ENCODE measurements at regions not wholly inside any gene's neighbourhood (a gene's known extent, or its start where the extent isn't known, plus 50 kb on each side); places are given as distances from the start of the nearest gene placed in this dataset.

DNA sequence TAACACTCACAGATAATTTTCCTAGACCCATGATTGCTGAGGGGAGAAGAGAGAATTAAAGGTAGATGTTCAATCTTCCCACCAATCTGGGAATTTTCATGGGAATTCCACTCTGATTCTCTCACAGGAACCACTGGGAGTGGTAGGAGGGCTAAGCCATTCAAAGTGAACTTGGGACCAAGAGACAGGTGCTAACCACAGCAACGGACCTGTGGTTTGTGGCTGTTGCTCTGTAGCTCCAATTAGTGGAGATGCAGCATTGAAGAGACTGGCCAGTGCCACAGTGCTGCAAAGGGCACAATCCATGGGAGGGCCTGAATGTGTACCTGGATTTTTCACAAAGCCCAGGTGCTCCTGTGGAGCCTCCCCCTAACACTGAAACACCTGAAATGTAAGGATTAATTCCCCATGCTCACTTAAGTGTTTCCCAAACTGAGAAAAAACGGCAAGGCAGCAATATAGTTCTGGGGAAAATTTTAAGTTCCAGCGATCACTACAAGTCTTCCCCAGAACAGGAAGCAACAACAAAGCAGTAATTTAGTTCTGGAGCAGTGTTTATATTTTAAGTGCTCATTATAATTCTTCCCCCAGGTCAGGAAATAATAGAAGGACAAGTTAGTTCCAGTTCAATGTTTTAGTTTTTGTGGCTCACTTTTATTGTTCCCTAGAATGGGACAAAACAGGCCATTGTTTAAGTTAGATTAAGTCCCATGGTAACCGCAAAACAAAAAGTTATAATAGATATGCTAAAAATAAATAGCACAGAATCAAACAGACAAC lies 1045.8 kb downstream of the CNTNAP5 start:
- no peak for DNase-seq

DNA sequence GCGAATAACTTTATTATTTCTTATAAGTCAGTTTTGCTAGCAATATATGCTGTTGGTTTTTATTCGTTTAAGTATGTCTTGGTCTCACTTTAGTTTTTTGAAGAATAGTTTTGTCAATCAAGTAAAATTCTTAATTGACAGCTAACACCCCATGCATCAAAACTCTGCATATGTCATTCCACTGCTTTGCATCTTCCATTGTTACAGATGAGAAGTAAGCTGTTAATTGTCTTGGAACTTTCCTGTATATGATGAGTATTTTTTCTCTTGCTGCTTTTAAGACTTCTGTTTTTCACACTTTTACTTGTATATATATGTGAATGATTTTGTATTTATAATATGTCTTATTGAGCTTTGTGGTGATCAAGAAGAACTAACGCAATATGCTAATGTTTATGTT lies 1048.4 kb downstream of the CNTNAP5 start:
- DNase-seq: no peak

DNA sequence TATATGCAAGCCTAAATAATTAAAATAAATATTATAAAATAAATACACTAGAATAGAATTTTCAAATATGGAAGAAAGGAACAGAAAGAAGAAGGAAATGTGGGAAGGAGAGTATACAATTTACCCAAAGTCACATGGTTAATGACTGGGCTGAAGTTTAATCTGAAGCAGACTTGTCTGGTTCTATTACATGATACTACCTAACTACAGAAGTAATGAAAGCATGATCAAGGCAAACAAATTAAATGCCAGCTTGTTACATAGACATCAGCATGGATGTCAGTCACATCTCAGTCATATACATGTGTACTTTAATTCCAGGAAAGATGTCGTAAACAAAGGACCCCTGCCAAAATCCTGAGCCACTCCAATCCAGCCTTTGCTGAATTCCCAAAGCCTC lies 1060.8 kb downstream of the CNTNAP5 start:
- no peak for DNase-seq

DNA sequence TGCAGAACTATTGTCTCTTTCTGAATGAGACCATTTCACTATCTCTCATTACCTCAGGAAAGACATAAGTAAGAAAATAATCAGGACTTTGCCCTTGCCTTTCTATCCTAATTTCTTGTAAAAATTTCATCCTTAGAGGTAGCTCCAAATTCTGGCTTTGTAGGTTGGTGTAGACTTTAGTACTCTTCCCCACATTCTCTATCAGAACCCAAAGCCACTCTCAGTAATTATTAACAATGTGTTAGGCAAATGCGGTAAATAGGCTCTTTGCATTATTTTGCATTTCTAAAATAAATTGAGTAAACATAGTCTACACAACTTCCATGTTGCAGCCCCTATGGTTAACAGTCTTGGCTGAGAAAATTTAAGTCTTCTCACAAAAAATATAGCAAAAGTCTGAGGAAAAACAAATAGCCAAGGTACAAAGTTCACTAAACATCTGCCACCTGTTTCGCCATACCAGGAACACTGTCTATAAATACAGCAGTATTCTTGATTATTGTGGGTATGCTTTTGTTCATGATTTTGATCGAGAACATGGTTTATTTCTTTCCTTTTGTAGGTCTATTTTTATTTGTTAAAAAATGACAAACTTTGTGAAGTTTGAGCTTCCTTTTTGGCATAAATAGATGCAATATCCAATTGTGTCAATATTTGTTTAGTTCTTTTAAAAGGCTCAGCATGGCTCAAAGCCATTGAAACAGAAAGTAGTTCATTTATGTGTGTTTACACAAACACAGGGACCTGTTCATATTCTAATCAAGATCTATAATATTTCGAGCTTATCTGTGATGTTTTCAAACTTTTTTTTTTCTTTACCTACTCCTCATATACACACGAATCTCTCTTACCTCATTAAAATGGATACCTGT lies 1061.5 kb downstream of the CNTNAP5 start:
- no peak for DNase-seq

DNA sequence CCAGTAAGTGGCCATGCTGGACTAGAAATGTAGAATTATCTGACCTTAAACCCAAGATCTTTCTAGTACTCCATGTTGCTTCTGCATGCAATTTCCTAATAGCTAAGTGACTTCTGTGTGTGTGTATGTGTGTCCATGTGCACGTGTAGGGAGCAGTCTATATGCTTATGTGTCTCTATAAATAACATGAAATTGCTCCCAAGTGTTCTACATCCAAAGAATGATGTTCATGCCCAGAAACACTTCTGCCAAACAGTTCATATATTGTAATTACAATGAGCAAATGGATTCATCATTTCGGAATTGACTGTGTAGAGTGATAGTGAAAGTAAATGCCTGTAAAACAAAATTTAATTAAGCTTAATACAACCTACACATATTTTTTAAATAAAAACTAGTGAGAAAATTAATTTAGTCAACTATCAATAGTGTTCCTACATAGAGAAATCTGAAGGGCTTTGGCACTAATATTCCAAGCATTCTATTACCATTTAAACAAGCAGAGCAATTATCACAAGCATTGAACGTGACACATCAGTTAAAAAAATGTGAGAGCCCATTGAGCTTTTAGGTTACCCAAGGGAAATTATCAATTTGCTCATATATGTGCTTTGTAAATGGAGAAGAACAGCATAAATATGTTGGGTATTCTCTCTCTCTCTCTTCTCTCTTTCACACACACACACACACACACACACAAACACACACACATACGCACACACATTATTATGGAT lies 1067.4 kb downstream of the CNTNAP5 start:
- no peak for DNase-seq

DNA sequence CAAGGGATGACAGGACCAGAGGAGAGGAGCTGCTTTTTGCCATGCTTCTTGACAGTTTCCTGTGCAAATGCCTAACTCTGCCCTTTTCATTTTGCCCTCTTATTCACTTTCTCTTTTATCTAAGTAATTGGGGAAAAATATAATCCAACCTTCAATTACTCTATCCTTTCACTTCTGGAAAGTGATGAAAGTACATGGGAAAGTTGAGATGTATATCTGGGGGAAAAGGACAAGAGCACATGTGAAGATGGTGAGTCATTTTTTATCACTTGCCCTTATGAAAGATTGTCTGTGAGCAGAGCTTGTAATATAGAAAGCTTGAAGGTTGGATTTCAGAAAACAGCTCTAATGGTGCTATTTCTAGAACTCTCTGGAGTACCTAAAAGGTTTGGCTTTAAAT lies 1070.7 kb downstream of the CNTNAP5 start:
- no peak for DNase-seq

DNA sequence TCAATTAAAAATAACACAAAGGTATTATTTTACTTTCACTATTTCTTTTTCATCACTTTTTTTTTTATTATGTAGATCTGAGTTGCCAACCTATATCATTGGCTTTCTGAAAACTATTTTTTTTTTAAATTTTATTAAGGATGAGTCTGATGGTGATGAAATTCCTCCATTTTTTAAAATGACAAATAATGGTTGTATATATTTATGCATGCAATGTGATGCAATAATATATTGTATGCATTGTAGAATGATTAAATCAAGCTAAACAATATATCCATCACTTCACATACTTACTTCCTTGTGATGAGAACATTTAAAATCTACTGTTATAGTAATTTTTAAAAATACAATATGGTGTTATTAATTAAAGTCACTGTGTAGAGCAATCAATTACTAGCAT lies 1081.6 kb downstream of the CNTNAP5 start:
- no peak for DNase-seq

DNA sequence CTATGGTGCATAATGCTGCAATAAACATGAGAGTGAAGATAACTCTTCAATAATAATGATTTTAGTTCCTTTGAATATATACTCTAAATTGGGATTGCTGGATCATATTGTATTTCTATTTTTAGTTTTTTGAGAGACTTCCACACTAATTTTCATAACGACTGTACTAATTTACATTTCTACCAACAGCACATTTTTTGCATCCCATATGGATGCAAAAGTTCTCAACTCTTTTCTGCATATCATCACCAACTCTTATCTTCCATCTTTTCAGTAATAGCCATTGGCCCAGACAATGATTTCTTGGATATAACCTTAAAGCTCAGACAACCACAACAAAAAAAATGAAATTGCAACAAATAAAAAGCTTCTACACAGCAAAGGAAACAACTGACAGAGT lies 1082.4 kb downstream of the CNTNAP5 start:
- no peak for DNase-seq

DNA sequence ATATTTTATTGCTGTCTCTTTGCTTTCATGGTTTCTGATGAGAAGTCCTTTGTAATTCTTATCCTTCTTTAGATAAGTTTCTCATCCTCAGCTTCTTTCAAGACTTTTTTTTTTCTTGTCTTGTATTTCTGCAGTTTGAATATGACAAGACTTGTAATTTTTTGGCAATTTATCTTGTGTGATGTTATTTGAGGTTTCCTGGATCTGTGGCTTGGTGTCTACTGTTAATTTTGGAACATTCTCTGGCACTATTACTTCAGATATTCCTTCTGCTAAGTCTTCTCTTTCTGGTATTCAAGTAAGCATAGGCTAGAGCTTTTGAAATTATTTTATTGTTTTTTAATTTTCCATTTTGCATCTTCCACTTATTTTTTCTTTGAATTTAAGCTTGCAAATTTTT lies 1083.2 kb downstream of the CNTNAP5 start:
- DNase-seq: no peak

DNA sequence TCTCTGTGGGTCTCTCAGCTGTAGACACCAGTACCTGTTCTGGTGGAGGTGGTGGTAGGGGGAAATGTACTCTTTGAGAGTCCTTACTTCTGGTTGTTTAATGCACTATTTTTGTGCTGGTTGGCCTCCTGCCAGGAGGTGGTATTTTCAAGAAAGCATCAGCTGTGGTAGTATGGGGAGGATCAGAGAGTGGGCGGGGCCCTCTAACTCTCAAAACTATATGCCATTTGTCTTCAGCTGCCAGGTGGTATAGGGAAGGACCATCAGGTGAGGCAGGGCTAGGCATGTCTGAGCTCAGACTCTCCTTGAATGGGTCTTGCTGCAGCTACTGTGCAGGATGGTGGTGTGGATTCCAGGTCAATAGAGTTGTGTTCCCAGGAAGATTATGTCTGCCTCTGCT lies 1100.8 kb downstream of the CNTNAP5 start:
- DNase-seq: no peak

DNA sequence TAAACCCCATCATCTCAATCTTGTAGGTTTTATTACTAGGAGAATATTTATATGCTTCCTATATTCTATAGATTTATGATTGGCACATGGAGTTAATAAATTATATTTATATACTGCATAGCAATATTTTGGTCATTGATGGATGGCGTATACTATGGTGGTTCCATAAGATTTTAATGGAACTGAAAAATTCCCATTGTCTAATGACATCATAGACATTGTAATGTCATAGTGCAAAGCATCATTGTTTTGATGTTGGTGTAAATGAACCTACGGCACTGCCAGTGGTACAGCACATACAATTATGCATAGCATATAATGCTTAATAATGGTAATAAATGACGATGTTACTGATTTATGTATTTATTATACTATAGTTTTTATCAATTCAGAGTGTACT lies 1135.9 kb downstream of the CNTNAP5 start:
- no peak for DNase-seq

DNA sequence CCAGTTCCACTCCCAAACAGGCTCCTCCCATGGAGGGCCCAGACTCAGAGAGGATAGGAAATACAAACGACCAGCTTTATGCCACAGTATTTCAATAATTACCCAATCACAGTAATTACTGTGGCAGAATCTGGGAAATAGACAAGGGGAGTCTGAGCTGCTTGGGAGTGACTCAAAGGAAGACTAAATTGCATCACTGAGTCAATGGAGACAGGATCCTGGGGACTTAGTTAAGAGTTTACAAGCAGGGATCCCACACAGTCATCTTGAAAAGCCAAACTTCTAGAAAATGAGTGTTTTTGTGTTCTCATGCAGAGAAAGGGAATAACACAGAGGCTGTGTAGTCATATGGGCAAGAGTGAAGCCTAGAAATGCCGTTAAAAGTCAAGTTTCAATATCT lies 1142.1 kb downstream of the CNTNAP5 start:
- DNase-seq: no peak

DNA sequence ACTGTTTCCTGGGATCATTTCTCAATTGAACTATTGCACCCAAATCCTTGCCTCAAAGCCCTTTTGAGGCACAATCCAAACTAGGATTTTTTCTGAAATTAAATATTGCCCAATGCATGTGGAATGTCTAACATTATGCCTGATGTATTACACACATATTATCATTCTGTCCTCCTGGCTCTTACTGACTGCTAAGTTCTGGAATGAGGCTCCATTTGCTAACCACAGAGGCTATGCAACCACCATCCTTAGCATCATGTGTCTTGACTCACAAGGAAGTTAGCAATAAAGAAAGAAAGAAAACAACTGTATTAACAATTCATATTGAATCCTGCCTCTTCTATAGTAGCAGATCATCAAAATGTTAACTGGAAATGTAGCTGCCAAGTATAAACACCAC lies 1142.7 kb downstream of the CNTNAP5 start:
- DNase-seq: no peak

DNA sequence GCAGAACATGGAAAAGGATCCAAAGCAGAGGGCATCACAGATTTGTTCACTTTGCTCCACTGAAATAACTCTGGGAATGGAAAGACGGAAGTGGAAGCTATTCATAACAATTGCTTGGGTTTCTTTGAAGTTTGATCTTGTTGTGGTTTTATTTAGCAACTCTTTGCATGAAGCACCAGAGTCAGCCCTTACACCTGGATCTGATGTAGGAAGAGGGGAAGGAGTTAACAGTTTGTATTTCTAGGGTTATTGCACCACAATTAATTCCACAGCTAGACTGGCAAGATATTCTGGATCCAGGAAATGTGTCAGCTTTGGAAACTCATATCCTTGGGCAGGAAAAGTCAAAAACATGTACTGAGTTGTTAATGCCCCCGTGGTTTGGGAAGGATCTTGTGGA lies 1143.4 kb downstream of the CNTNAP5 start:
- DNase-seq: no peak

DNA sequence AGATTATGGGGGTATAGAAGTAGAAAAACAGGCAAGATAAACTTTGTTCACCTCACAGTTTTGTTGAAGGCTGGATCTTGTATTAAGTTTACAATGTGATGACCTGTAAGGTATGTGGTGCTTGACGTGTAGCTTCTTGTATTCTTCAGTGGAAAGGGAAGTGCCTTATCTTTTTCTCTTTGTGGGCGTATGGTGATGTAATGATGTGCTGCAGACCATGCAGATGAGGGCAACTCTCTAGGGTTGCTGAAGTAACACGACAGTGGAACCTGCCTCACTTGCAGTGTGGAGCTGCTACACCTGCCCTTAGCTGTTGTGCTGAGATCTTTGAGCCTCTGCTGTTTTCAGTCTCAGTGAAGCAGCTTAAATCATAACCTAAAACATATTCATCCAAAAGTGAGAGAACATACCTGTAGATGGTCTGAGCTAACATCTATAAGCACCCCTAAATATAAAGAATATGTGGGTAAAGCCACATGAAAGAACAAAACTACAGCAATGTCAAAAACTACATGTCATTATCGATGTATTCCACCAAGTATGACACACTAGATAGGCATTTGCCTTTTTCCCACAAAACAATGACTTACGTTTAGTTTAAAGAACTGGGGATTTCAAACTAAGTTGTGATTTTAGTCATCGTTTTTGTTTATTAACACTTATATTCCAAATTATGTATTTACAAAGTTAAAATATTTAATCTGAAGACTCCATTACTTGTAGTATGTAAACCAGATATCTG lies 1144.1 kb downstream of the CNTNAP5 start:
- no peak for DNase-seq

DNA sequence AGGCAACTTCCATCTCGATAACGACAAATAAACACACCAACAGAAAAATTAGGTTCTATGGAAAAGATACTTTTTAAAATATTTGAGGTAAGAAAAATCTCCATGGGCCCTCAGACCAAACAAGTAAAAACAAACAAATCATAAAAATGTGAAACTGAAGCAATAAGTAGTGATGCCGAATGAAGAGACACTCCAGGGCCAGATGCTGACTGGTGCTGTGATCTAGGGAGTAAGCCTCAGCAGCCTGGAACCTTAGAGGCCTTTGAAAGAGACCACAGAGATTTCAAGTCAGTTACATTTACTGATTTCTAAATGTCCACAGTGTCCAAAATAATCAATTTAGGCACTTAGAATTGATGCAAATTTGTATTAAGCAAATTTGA lies 1144.7 kb downstream of the CNTNAP5 start:
- no peak for DNase-seq

DNA sequence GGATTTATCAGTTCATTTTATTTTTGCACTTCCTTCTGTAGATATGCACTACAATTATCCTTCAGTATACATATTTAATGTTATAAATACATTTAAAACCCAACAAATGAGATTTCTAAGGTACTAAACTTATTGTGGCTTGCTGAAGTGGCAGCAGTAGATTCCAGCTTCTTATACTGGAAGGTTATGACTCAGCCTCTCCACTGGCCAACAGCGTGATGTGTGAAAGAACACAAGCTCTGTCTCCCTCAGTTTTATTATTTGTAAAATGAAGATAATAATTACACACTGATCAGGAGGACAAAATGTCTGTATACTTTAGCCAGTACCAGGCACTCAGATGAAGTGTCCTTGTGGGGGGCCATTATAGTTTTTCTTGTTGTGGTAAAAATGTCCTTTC lies 1147.1 kb downstream of the CNTNAP5 start:
- no peak for DNase-seq

DNA sequence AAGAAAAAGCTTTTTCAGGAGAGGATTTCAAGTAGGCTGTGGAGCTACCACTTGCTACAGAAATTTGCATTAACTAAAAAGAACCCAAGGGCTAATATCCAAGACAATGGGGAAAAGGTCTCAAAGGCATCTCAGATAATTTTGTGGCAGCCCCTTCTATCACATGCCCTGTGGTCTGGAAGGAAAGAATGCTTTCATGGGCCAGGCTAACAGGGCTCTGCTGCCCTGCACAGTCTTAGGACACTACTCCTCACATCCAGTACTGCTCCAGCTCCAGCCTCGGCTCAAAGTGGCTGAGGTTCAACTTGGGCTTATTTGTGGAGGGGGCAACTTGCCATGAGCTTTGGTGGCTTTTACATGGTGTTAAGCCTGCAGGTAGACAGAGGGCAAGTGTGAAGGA lies 1150.3 kb downstream of the CNTNAP5 start:
- DNase-seq: no peak

DNA sequence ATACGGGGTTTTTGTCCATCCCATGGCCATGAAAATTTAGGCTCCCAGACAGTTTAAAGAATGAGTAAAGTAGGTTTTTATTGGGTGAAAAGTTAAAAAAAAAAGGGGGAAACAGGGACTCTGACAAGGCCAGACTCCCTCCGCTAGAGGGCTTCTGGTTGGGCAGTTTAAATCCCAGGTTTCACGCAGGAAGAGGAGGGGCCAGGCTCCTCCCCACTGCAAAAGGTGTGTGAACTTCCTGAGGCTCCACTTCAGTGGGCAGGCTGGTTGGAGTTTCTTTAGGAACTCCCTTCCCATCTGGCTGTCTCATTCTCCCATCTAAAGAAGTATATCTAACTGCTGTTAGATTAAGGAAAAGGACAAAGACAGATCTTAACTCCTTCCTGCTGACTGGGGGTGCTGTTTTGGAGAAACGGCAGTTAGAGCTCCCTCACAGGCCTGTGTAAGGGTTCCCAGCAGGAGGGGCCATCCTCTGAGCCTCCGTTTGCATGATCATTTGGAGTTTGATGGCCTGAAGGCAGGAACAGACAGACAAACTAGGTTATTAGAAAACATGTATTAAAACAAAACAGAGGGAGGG lies 1160.7 kb downstream of the CNTNAP5 start:
- DNase-seq: no peak

DNA sequence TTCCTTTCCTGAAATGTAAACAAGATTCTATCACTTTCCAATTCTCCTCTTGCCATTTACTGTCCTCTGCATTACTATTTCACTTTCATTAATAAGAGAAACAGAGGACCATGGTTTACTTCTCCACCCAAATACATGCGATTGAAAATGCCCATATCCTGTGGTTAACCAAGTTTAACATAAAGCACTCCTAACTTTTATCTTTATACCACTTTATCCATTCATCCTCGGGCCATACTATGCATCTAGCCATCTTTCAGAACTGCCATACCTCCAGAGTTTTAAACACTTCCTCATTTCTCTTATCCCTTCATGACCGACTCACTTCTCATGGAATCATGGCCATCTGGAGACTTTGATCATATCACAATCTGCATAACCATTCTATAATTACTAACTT lies 1182.3 kb downstream of the CNTNAP5 start:
- no peak for DNase-seq

DNA sequence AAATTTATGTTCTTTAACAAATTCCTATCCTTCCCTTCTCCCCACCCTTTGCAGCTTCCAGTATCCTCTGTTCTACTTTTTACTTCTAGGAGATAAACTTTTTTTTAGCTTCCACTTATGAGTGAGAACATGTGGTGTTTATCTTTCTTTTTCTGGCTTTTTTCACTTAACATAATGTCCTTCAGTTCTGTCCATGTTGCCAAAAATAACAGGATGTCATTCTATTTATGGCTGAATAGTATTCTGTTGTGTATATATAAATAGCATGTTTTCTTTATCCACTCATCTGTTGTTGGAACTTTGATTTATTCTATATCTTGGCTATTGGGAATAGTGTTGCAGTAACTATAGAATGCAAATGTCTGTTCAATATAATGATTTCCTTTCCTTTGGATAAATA lies 1191.2 kb downstream of the CNTNAP5 start:
- no peak for DNase-seq

DNA sequence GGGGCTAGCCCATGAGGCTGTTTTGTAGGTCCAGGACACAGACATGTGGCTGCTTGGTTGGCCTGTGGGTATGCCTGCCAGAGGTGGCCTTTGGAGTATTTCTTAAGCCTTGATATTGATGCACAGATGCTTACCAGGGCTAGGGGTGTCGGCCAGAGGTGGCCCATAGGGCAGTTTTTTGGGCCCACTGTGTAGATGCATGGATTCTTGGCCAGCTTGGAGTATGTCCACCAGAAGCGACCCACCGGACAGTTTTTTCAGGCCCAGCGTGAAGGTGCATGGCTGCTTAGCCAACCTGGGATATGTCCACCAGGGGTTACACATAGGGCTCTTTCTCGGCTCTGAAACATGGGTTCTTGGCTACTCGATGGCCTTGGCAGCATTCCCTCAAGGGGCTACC lies 1199.1 kb downstream of the CNTNAP5 start:
- no peak for DNase-seq

DNA sequence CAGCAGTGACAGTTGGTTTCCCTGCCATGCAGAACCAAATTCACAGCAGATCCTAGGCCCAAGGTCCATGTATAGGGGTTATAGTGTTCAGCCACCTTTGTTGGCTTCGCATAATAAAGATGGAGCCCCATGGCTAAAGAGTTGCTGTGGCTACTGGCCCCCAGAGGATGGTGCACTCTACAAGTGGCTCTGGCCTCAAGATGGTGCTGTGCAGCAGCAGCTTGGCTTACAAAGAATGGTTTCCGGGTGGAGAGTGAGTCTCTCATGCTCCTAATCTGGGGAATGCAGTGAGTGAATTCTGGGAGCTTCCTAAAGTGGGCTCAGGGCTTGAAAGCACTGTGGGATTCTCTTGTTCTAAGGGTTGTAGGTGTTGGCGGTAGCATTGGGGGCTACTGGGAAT lies 1199.7 kb downstream of the CNTNAP5 start:
- DNase-seq: no peak

Measured in NCI-H187 treated with DMSO at 0.1 percent for 48 hours (cell line).